GM23338 (cell line): ENCODE measurements at regions not wholly inside any gene's neighbourhood (a gene's known extent, or its start where the extent isn't known, plus 50 kb on each side); places are given as distances from the start of the nearest gene placed in this dataset.

ENCODE experiments used
- CREB1 ChIP-seq: fragments of 250-450 bp; sonication (Bioruptor Pico); IDR thresholded peaks from 2 replicates; pipeline ENCODE4 v1.5.0; 2020; ENCODE audit warnings: low read depth, mild to moderate bottlenecking, moderate library complexity
- CTCF ChIP-seq, 2 experiments: fragments of 200-600 bp in 1 of 2; sonication (generic) in 1 of 2; conservative IDR thresholded peaks; 2 replicates each; pipeline versions ENCODE4 v1.5.1 to v1.6.1; 2016 to 2017; ENCODE audit warnings: antibody characterized with exemption in 2 of 2, low read depth in 2 of 2, mild to moderate bottlenecking in 2 of 2, moderate library complexity in 1 of 2
- JUNB ChIP-seq: IDR thresholded peaks from one replicate; pipeline ENCODE4 v1.6.1; 2016; ENCODE audit warnings: antibody characterized with exemption; ENCODE audit not compliant: unreplicated experiment
- POLR2AphosphoS5 ChIP-seq: IDR thresholded peaks from 2 replicates; pipeline ENCODE4 v1.6.1; 2016; ENCODE audit warnings: antibody characterized with exemption, low read depth
- REST ChIP-seq: IDR thresholded peaks from one replicate; pipeline ENCODE4 v1.6.1; 2018; ENCODE audit warnings: antibody characterized with exemption; ENCODE audit not compliant: unreplicated experiment

- TF ChIP-seq CTCF (conservative IDR thresholded peaks at IDR 0.05; ENCODE audit: low read depth in 2 of 2), result no peak
- no peak for TF ChIP-seq POLR2AphosphoS5
- no peak for TF ChIP-seq JUNB
- TF ChIP-seq REST, result no peak
- no peak for TF ChIP-seq CREB1 (CRISPR knock-in tag)
These were observed 384.5 kb downstream of the AASDHPPT start for GRCh38 chr11:106461839-106462545.
